ENCODE measurements at regions not wholly inside any gene's neighbourhood (a gene's known extent, or its start where the extent isn't known, plus 50 kb on each side); places are given as distances from the start of the nearest gene placed in this dataset.
"Not testable (repeated sequence)": the region's sequence is repeated elsewhere in the genome, so short reads cannot be mapped to it uniquely, and the experiment has no call there.

DNA sequence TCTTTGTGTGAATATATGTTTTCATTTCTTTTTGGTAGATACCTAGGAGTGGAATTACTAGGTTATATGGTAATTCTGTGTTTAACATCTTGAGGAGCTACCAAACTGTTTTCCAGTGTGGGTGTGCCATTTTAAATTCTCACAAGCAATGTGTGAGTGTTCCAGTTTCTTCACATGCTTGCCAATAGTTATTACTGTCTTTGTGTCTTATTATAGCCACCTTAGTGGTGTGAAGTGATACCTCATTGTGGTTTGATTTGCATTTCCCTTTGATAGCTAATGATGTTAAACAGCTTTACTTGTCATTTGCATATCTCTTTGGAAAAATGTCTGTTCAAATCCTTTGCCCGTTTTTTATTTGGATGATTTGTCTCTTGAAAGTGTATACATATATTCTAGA lies 513.0 kb downstream of the TMEM38B start:
- TF ChIP-seq, protein P1, sequence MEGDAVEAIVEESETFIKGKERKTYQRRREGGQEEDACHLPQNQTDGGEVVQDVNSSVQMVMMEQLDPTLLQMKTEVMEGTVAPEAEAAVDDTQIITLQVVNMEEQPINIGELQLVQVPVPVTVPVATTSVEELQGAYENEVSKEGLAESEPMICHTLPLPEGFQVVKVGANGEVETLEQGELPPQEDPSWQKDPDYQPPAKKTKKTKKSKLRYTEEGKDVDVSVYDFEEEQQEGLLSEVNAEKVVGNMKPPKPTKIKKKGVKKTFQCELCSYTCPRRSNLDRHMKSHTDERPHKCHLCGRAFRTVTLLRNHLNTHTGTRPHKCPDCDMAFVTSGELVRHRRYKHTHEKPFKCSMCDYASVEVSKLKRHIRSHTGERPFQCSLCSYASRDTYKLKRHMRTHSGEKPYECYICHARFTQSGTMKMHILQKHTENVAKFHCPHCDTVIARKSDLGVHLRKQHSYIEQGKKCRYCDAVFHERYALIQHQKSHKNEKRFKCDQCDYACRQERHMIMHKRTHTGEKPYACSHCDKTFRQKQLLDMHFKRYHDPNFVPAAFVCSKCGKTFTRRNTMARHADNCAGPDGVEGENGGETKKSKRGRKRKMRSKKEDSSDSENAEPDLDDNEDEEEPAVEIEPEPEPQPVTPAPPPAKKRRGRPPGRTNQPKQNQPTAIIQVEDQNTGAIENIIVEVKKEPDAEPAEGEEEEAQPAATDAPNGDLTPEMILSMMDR (IDR thresholded peaks at IDR 0.05) = no peak

DNA sequence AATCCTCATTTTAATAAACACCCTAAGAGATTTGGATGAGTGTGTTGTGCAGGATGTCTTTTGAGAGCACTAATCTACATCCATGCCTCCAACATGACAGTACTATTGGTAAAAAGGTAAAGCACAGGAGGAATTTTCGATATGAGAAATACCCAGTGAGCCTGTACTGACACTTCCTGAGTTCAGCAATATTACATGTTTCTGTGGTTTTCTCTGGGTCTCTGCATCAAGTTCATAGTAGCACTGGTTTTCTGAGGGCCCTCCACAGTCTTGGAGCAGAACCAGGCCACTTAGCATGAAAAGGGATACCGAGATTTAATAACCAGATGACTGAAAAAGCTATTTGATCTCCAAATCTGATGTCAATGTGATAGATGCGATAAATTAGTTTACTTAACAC lies 524.1 kb downstream of the TMEM38B start:
- TF ChIP-seq, protein P1 (IDR thresholded peaks at IDR 0.05) = no peak
- DNase-seq (ENCODE audit: low spot score) = no peak
- H3K36me3 ChIP-seq = no peaks in the 10 kb centered on the region
- H3K9me3 ChIP-seq = no peaks in the 10 kb centered on the region
- no peak overlapping the region for H3K4me3 ChIP-seq
- no peaks in the 10 kb centered on the region for H3K27me3 ChIP-seq
- H3K4me1 ChIP-seq = no peaks in the 10 kb centered on the region
- H3K27ac ChIP-seq = no peak overlapping the region

More for the DNA sequence above, 513.0 kb downstream of the TMEM38B start:
- no peaks in the 10 kb centered on the region for H3K36me3 ChIP-seq
- no peak for DNase-seq (ENCODE audit: low spot score)
- H3K9me3 ChIP-seq = no peaks in the 10 kb centered on the region
- H3K27ac ChIP-seq = no peak overlapping the region
- no peaks in the 10 kb centered on the region for H3K4me1 ChIP-seq
- H3K4me3 ChIP-seq = no peak overlapping the region
- no peaks in the 10 kb centered on the region for H3K27me3 ChIP-seq

DNA sequence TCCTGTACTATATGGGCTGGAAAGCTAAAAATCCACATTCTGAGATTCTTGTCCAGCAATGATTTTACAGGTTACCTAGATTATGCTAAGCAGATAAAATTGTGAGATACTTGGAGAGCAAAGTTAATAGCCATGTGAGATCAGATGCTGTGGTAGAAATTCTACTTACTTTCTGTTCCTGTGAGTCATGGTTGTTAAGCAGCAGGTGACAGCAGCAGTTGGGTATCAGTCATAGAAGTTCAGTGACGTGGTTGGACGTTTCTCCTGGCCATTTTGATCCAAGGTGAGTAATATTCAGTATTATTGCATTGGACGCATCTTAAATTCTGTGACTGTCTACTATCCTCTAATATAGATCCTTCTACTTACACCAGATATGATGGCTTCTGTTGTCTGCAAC lies 524.5 kb downstream of the TMEM38B start:
- no peaks in the 10 kb centered on the region for H3K9me3 ChIP-seq
- TF ChIP-seq, protein P1 (IDR thresholded peaks at IDR 0.05) = no peak
- H3K4me3 ChIP-seq = no peak overlapping the region
- no peak for DNase-seq (ENCODE audit: low spot score)
- H3K27me3 ChIP-seq = no peaks in the 10 kb centered on the region
- no peaks in the 10 kb centered on the region for H3K4me1 ChIP-seq
- H3K36me3 ChIP-seq = no peaks in the 10 kb centered on the region
- H3K27ac ChIP-seq = no peak overlapping the region

DNA sequence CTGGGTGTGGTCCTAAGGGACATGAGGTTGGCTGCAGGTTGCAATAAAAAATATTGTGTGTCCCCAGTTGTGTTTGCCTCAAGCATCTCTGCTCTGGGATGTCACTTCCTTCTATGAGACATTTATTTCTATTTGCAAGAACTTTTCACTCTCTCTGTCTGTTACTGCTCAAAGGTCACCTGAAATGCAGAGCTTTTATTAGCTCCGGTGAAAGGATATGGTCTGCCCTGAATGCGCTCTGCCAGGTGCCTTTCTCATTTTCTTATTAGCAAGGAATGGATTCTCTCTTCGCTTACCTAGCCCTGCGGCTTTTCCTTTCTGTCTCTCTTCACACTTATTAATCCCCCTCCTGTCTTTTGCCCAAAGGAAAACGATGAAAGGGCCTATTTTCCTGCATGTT lies 526.1 kb downstream of the TMEM38B start:
- no peaks in the 10 kb centered on the region for H3K27me3 ChIP-seq
- no peaks in the 10 kb centered on the region for H3K4me1 ChIP-seq
- no peak for DNase-seq (ENCODE audit: low spot score)
- no peak overlapping the region for H3K4me3 ChIP-seq
- TF ChIP-seq, protein P1 (IDR thresholded peaks at IDR 0.05) = no peak
- no peaks in the 10 kb centered on the region for H3K36me3 ChIP-seq
- no peaks in the 10 kb centered on the region for H3K9me3 ChIP-seq
- no peak overlapping the region for H3K27ac ChIP-seq

DNA sequence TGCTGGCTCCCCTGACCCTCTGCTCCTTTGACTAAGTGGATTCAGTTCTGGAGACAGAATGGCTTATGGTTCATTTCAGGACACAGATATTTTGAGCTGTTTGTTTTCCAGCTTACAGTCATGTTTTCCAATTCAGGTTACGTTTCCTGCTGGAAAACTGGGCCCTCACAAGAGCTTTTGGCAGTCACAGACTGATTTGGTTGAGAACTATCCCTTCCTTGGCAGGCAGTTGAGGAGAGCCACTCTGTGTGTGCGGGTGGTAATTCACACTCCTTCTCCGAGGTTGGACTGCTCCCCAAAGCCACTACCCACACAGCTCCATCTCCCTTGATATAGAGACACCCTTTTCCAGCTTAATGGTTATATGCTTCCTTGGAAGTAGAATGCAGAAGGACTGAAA lies 534.5 kb downstream of the TMEM38B start:
- Histone ChIP-seq H3K27ac (no peak overlapping the region), H3K36me3 (no peaks in the 10 kb centered on the region), H3K9me3 (no peaks in the 10 kb centered on the region), H3K4me1 (peaks cover 0 to 11% of the 10 kb centered on the region in 2 donors), H3K4me3 (no peak overlapping the region), H3K27me3 (no peaks in the 10 kb centered on the region)
- no peak for DNase-seq (ENCODE audit: low spot score)
- TF ChIP-seq, protein P1 (IDR thresholded peaks at IDR 0.05) = no peak

DNA sequence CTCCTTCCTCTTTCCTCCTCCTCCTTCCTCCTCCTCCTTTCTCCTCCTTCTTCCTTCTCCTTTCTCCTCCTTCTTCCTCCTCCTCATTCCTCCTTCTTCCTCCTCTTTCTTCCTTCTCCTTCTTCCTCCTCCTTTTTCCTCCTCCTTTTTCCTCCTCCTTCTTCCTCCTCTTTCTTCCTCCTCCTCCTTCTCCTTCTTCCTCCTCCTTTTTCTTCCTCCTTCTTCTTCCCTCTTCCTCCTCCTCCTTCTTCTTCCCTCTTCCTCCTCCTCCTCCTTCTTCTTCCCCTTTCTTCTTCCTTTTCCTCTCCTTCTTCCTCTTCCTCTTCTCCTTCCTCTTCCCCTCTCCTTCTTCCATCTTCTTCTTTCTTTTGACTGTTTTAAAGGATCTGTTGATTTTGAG lies 538.8 kb downstream of the TMEM38B start:
- H3K4me1 ChIP-seq = peaks cover 0 to 11% of the 10 kb centered on the region in 2 donors
- no peak for DNase-seq (ENCODE audit: low spot score)
- no peak overlapping the region for H3K4me3 ChIP-seq
- TF ChIP-seq, protein P1 (IDR thresholded peaks at IDR 0.05) = no peak
- H3K27me3 ChIP-seq = no peaks in the 10 kb centered on the region
- no peak overlapping the region for H3K27ac ChIP-seq
- H3K9me3 ChIP-seq = peaks cover 0 to 7% of the 10 kb centered on the region in 2 donors
- no peaks in the 10 kb centered on the region for H3K36me3 ChIP-seq

DNA sequence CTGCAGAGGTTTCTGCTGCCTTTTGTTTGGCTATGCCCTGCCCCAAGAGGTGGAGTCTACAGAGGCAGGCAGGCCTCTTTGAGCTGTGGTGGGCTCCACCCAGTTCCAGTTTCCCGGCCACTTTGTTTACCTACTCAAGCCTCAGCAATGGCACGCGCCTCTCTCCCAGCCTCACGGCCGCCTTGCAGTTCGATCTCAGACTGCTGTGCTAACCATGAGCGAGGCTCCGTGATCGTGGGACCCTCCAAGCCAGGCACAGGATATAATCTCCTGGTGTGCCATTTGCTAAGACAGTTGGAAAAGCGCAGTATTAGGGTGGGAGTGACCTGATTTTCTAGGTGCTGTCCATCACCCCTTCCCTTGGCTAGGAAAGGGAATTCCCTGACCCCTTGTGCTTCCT lies 566.6 kb downstream of the TMEM38B start:
- H3K27me3 ChIP-seq = not testable (repeated sequence)

More for the DNA sequence above, 566.6 kb downstream of the TMEM38B start:
- not testable (repeated sequence) for H3K27ac ChIP-seq; H3K36me3 ChIP-seq; DNase-seq (ENCODE audit: low spot score); H3K4me3 ChIP-seq; H3K4me1 ChIP-seq; H3K9me3 ChIP-seq

Data from right atrium auricular region (tissue), 2 donors.